ENCODE measurements at regions not wholly inside any gene's neighbourhood (a gene's known extent, or its start where the extent isn't known, plus 50 kb on each side); places are given as distances from the start of the nearest gene placed in this dataset.

DNA sequence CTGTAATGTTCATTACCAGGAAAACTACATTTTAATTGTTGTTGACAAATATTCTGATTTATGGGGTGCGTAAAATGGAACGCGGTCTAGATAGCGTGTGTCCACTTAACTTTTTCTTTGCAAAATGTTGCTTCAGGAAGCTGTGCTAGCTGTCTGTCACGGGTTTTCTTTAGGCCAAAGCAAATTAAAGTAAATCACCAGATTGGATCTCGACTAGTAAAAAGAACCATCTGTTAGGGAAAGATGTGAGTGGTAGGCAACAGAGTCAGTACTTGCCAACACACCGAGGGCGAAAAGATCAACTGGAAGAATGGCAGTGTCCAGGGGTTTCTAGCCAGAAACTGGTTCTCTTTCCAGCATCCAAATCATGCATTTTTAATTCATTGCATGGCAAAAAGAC, 404.9 kb upstream of the TMPO start:
- TF ChIP-seq, protein P1, sequence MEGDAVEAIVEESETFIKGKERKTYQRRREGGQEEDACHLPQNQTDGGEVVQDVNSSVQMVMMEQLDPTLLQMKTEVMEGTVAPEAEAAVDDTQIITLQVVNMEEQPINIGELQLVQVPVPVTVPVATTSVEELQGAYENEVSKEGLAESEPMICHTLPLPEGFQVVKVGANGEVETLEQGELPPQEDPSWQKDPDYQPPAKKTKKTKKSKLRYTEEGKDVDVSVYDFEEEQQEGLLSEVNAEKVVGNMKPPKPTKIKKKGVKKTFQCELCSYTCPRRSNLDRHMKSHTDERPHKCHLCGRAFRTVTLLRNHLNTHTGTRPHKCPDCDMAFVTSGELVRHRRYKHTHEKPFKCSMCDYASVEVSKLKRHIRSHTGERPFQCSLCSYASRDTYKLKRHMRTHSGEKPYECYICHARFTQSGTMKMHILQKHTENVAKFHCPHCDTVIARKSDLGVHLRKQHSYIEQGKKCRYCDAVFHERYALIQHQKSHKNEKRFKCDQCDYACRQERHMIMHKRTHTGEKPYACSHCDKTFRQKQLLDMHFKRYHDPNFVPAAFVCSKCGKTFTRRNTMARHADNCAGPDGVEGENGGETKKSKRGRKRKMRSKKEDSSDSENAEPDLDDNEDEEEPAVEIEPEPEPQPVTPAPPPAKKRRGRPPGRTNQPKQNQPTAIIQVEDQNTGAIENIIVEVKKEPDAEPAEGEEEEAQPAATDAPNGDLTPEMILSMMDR (IDR thresholded peaks at IDR 0.05) = no peak
- TF ChIP-seq POLR2AphosphoS5 (IDR thresholded peaks at IDR 0.05) (no peak), POLR2A (IDR thresholded peaks at IDR 0.05) (no peak), EP300 (IDR thresholded peaks at IDR 0.05) (no peak)

All from stomach (tissue), 4 donors.